Upper lobe of left lung (tissue), 6 donors: ENCODE measurements at regions not wholly inside any gene's neighbourhood (a gene's known extent, or its start where the extent isn't known, plus 50 kb on each side); places are given as distances from the start of the nearest gene placed in this dataset.

Experiments
- ATAC-seq, 2 donors: fragments of 200-7000 bp; cut with Tn5 transposase; one replicate each; pipeline ENCODE4 v1.9.1; 2022; ENCODE audit warnings: mild to moderate bottlenecking in 2 of 2, moderate library complexity in 2 of 2; ENCODE audit not compliant: low FRiP score in 2 of 2
- DNase-seq, 2 donors: peaks; one replicate each; pipeline ENCODE4 v3.0.0-alpha.2; 2019 to 2020
- H3K27ac ChIP-seq, 4 donors: fragments of 200-600 bp; sonication (generic); one replicate each; pipeline ENCODE4 v1.5.1; 2016 to 2019
- H3K27me3 ChIP-seq, 4 donors: fragments of 200-600 bp; sonication (generic); one replicate each; pipeline ENCODE4 v1.5.1; 2017 to 2019
- H3K36me3 ChIP-seq, 4 donors: fragments of 200-600 bp; sonication (generic); one replicate each; pipeline ENCODE4 v1.5.1; 2016 to 2019
- H3K4me1 ChIP-seq, 4 donors: fragments of 200-600 bp; sonication (generic); one replicate each; pipeline ENCODE4 v1.5.1; 2018 to 2019
- H3K4me3 ChIP-seq, 4 donors: fragments of 200-600 bp; sonication (generic); one replicate each; pipeline ENCODE4 v1.5.1; 2017 to 2019; ENCODE audit warnings: mild to moderate bottlenecking in 2 of 4, moderate library complexity in 1 of 4
- H3K9me3 ChIP-seq, 4 donors: fragments of 200-600 bp; sonication (generic); one replicate each; pipeline ENCODE4 v1.5.1; 2018 to 2019
- CTCF ChIP-seq, 6 experiments: fragments of 450-650 bp in 4 of 6; fragments of 200-600 bp in 2 of 6; sonication (generic) in 2 of 6; IDR thresholded peaks; one replicate each; pipeline ENCODE4 v1.5.1; 2016 to 2019; ENCODE audit warnings: antibody characterized with exemption in 6 of 6
- EP300 ChIP-seq, 4 donors: sonication (generic); formaldehyde crosslinking; IDR thresholded peaks; one replicate each; pipeline ENCODE4 v1.5.1; 2017; ENCODE audit warnings: antibody characterized with exemption in 4 of 4, control low read depth in 2 of 4
- POLR2A ChIP-seq, 4 donors: fragments of 450-650 bp; IDR thresholded peaks; one replicate each; pipeline ENCODE4 v1.5.1; 2016 to 2017; ENCODE audit warnings: antibody characterized with exemption in 4 of 4, mild to moderate bottlenecking in 2 of 4
- POLR2AphosphoS5 ChIP-seq, 2 donors: sonication (generic); formaldehyde crosslinking; IDR thresholded peaks; one replicate each; pipeline ENCODE4 v1.5.1; 2017; ENCODE audit warnings: antibody characterized with exemption in 2 of 2
- WGBS, 2 donors: methylation state at CpG; one replicate each; pipeline ENCODE4 v1.1.5; 2017 to 2018; 5-methylcytosine and 5-hydroxymethylcytosine counted together
- donor health status: DM: no; HTN: no; CAD: no; lungs with moderate emphysema.
- donor health status: DM: no; HTN: yes; CAD: no; lungs with severe emphysema.

- Histone ChIP-seq H3K27ac (no peak overlapping the region), H3K9me3 (no peaks in the 10 kb centered on the region), H3K36me3 (no peaks in the 10 kb centered on the region), H3K4me1 (no peaks in the 10 kb centered on the region), H3K4me3 (no peak overlapping the region), H3K27me3 (no peaks in the 10 kb centered on the region)
- DNase-seq (no peak), ATAC-seq (no peak)
- TF ChIP-seq POLR2AphosphoS5 (IDR thresholded peaks at IDR 0.05) = no peak
- TF ChIP-seq POLR2A (IDR thresholded peaks at IDR 0.05) = no peak
- no peak for TF ChIP-seq CTCF (IDR thresholded peaks at IDR 0.05)
- TF ChIP-seq EP300 (IDR thresholded peaks at IDR 0.05) = no peak
- WGBS, 2 donors = 38 to 50% methylated on average over 1 of the region's 1 CpG
Observed at GRCh38 chr13:74336546-74336945, 202.3 kb upstream of the KLF12 start.

GRCh38 chr13:74335370-74335769, 201.2 kb upstream of the KLF12 start:
- DNase-seq (no peak), ATAC-seq (no peak)
- Histone ChIP-seq H3K4me3 (no peak overlapping the region), H3K4me1 (no peaks in the 10 kb centered on the region), H3K27me3 (no peaks in the 10 kb centered on the region), H3K9me3 (no peaks in the 10 kb centered on the region), H3K36me3 (no peaks in the 10 kb centered on the region), H3K27ac (no peak overlapping the region)
- TF ChIP-seq EP300 (IDR thresholded peaks at IDR 0.05) (no peak), POLR2A (IDR thresholded peaks at IDR 0.05) (no peak), CTCF (IDR thresholded peaks at IDR 0.05) (no peak), POLR2AphosphoS5 (IDR thresholded peaks at IDR 0.05) (no peak)
- 67 to 71% methylated on average over 2 of the region's 2 CpGs for WGBS, 2 donors

DNA sequence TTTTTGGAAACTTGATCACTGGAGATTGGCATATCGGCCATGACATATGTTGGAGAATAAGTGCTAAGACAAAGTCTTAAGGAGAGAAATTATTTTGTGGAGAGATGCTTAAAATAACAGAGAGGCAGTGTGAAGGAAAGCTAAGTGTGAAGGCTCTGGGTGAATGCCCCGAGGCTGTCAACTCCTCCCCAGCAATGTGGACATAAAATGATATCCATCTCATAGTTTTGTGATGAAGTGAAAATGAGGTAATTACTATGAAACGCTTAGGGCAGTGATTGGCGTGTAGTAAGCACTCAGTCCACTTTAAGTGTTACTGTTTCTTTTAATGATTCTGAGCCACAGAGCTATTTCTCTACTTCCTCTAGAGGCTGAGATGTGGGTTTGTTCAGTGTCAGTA, 195.8 kb upstream of the KLF12 start:
- ATAC-seq = peak in 1 of 2 donors; percentile 36
- H3K4me1 ChIP-seq = no peaks in the 10 kb centered on the region
- TF ChIP-seq POLR2A (IDR thresholded peaks at IDR 0.05) = no peak
- TF ChIP-seq CTCF (IDR thresholded peaks at IDR 0.05) = no peak
- no peak for TF ChIP-seq EP300 (IDR thresholded peaks at IDR 0.05)
- no peak for TF ChIP-seq POLR2AphosphoS5 (IDR thresholded peaks at IDR 0.05)
- no peak overlapping the region for H3K4me3 ChIP-seq
- H3K27ac ChIP-seq = no peak overlapping the region
- 71 to 74% methylated on average over 4 of the region's 4 CpGs for WGBS, 2 donors
- no peaks in the 10 kb centered on the region for H3K9me3 ChIP-seq
- DNase-seq = no peak
- no peaks in the 10 kb centered on the region for H3K27me3 ChIP-seq
- no peaks in the 10 kb centered on the region for H3K36me3 ChIP-seq

GRCh38 chr13:74325106-74325505, 190.9 kb upstream of the KLF12 start:
- Histone ChIP-seq H3K27ac (no peak overlapping the region), H3K36me3 (no peaks in the 10 kb centered on the region), H3K4me1 (no peaks in the 10 kb centered on the region), H3K27me3 (no peaks in the 10 kb centered on the region), H3K9me3 (no peaks in the 10 kb centered on the region), H3K4me3 (no peak overlapping the region)
- ATAC-seq (no peak), DNase-seq (no peak)
- 40 to 48% methylated on average over 3 of the region's 3 CpGs for WGBS, 2 donors
- TF ChIP-seq POLR2AphosphoS5 (IDR thresholded peaks at IDR 0.05) = no peak
- TF ChIP-seq EP300 (IDR thresholded peaks at IDR 0.05) = no peak
- no peak for TF ChIP-seq CTCF (IDR thresholded peaks at IDR 0.05)
- TF ChIP-seq POLR2A (IDR thresholded peaks at IDR 0.05) = no peak

DNA sequence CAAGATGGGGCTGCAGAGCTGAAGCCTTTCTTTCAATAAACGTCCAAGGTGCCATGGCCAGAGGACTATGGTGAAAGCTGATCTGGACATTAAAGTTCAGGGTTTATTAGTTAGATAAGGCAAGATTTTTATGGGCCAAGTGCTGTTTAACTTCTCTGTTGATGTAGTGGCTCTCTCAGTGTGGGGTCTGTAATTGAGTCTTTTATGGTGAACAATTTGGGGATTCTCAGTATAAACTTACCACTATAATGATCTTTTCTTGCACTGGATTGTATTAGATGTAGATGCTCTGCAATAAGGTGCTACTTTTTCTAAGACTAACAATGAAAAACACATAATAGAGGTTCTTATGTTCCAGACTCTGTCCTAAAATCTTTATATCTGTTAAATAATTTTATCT, 190.1 kb upstream of the KLF12 start:
- Histone ChIP-seq H3K4me1 (no peaks in the 10 kb centered on the region), H3K4me3 (no peak overlapping the region), H3K27me3 (no peaks in the 10 kb centered on the region), H3K27ac (no peak overlapping the region), H3K36me3 (no peaks in the 10 kb centered on the region), H3K9me3 (no peaks in the 10 kb centered on the region)
- no peak for TF ChIP-seq CTCF (IDR thresholded peaks at IDR 0.05)
- ATAC-seq (no peak), DNase-seq (no peak)
- 62 to 71% methylated on average over 1 of the region's 1 CpG for WGBS, 2 donors
